ENCODE measurements at regions not wholly inside any gene's neighbourhood (a gene's known extent, or its start where the extent isn't known, plus 50 kb on each side); places are given as distances from the start of the nearest gene placed in this dataset.

DNA sequence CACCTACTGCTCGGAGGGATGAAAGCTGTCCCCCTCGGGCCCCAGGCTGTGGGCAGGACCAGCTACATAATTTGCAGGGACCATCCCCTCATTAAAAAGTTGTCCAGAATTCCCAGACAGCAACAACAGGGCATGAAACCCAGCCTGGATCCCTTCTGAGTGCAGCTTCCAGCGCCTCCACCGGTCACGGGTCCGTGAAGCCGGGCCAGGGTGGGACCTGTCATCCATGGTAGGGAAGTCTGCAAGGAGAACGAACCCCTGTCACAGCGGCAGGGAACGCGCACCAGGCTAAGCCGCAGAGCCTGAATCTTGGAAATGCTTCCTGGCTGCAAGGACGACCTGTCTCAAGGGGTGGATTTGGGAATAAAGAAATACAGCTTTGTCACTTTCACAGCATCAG, 214.2 kb downstream of the RBFOX3 start:
- no peak for DNase-seq

DNA sequence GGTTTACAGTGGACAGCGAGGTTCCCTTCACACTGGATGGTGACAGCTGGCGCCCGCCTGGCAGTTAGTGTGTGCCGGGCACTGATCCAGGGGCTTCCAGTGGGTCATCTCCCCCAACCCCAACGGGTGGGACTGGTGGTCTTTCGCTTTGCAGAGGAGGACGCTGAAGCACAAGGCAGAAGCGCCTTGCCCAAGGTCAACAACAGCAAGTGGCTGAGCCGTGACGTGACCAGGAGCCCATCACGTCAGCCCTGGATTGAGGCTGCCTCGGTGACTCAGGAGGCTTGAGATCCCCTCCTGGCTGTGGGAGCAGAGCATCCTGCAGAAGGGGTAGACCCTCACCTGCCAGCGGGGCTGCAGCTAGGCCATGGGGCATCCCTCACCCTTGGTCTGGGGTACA, 215.3 kb downstream of the RBFOX3 start:
- DNase-seq = no peak

DNA sequence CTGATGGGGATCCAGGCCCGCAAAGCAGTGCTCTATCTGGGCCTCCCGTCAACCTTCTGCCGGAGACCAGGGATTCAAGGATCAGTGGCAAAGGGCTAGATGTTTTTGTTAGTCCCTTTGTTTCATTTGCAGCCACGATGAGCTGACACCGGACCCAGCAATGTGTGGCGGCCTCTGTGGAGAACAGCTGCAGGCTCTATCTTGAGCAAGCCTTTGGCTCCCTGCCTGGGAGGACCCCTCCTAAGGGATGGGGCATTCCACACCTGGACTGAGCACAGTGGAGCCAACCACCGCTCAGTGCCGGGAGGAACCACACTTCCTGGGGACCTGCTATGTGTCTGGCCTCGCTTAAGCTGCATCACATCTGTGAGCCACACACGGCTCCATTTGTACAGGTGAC, 215.8 kb downstream of the RBFOX3 start:
- DNase-seq = no peak

DNA sequence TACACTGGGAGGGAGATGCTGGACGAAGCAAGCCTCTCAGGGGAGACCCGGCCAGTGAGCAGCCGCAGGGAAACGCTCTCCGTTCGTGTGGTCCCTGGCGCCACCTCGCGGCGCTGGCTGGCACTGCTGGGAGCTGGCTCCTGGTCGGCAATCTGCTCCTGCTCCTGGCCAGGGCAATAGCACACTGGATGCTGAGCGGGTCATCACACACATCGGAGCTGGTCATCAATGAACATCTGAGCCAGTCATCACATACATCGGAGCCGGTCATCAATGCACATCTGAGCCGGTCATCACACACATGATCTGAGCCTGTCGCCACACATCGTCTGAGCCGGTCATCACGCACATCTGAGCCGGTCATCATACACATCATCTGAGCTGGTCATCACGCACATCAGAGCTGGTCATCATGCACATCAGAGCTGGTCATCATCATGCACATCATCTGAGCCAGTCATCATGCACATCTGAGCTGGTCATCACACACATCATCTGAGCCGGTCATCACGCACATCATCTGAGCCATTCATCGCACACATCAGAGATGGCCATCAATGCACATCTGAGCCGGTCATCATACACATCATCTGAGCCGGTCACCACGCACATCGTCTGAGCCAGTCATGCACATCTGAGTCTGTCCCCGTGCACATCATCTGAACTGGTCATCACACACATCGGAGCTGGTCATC, 217.3 kb downstream of the RBFOX3 start:
- peak; percentile 63 for DNase-seq

DNA sequence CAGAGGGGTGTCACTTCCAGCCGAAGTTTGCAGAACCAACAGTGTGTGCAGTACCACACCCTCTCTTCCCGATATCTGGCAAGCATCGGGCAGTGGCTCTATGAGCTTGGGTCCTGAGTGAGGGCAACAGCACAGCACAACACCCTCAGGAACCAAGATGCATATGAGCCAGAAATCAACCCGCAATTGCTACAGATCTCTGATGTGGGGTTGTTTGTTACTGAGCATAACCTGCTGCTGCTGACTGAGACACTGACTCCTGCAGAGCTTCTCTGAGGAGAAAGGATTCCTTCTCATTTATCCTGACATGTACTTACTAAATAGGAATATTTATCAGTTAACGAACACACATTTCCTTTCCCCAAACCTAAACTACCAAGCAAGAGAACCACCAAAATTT, 218.3 kb downstream of the RBFOX3 start:
- no peak for DNase-seq

DNA sequence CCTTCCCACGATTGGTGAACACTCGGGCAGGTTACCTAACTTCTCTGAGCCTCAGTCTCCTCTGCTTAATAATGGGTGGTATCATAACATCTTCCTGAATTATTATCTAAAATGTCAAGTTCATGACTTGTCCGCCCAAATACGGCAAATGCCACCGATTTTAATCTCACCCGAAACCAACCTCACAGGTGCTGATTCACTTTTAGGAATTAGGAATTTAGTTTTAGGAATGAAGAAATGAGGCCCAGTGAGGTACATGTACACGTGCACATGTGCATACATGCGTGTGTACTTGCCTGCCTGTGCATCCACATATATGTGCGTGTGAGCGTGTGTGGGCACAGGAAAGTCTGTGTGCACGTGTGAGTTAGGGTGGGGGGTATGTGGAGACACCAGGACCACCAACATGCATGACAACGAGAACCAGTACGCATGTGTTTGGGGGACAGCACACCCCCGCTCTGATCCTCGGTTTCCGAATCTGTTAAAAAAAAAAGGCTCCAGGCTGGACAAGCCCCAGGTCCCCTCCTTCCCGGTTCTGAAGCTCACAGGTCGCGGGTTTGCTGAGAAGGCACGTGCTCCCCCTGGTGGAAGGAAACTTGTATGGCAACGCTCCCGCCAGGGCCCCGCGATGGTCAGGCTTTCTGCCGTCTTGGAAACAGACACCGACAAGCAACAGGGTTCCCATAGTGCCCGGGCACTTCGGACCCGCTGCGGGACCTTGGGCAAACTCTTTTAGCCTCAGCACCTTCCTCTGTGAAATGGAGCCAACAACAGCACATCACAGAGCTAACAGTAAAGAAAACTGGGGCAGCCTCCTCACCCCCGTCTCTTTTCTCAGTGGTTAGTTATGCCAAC, 219.2 kb downstream of the RBFOX3 start:
- DNase-seq = peak; percentile 62

DNA sequence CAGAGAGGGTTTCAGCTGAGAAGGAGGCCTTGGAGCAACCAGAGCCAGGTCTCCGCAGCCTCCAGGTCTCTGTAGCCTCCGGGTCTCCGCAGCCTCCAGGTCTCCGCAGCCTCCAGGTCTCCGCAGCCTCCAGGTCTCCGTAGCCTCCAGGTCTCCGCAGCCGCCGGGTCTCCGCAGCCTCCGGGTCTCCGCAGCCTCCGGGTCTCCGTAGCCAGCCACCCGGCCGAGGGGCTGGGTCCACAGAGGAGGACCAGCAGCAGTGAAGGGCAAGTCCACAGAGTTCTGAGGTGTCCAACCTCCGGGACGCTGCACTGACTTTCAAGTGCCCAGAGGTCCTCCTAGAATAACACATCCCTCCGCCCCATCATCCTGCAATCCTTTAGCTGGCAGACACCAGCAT, 221.0 kb downstream of the RBFOX3 start:
- DNase-seq = no peak

DNA sequence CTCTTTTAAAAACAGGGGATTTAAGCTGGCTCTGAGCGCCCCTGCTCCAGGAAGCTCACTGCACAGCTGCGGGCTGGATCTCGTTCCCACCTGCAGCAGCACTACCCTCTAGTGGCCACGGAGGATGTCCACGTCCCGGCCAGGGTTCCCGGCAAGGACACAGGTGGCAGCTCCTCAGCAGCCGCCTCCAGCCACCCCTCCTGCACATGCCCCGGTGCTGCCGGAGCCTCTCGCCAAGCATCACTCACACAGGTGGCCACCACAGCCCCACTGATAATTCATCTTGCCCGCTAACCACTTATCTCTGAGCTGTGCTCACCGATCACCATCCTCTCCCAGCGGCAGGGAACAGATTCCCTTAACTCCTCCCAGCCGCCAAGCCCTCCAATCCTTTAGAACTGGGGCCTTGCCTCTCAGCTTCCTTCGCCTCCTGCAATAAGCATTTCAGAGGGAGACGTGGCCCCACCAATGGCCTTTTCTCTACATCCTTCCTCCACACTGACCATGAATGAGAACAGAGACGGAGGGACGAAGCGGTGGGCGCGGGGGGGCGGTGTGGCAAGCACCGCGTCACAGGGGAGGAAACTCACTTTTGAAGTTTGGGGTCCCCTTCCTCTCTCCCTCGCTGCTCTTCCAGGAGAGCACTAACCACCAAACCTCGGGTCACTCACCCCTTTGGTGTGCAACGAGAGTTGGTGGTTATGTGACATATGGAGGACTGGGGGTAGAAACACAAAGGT, 222.1 kb downstream of the RBFOX3 start:
- DNase-seq = peak; percentile 48

DNA sequence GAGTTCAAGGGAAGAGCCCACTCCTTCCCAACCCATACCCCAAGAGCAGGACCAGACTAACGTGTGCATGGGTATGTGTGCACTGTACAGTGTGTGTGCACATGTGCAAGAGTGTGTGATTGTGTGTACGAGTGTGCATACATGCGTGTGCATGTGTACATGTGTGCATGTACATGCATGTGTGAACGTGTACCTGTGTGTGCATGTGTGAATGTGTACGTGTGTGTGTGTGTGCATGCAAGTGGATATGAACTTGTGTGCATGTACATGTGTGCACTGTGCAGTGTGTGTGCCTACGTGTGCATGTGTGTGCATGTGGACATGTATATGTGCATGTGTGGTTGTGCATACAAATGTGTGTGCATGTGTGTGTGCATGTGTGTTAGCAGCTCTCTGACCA, 223.1 kb downstream of the RBFOX3 start:
- DNase-seq = no peak

DNA sequence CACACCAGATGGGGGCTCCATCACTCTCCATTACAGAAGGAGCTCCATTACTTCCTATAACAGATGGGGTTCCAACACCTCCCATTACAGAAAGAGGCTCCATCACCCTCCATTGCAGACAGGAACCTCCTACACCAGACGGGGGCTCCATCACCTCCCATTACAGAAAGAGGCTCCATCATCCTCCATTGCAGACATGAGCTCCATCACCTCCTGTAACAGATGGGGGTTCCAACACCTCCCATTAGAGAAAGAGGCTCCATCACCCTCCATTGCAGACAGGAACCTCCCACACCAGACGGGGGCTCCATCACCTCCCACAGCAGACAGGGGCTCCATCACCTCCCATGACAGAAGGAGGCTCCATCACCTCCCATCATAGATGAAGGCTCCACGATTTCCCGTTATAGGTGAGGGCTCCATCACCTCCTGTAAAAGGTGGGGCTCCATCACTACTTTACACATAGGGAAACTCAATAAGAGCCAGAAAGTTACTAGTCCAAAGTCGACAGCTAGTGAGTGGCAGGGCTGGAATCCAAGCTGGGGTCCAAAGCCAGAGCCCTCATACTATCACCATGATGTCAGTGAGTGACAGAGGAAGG, 224.8 kb downstream of the RBFOX3 start:
- no peak for DNase-seq

DNA sequence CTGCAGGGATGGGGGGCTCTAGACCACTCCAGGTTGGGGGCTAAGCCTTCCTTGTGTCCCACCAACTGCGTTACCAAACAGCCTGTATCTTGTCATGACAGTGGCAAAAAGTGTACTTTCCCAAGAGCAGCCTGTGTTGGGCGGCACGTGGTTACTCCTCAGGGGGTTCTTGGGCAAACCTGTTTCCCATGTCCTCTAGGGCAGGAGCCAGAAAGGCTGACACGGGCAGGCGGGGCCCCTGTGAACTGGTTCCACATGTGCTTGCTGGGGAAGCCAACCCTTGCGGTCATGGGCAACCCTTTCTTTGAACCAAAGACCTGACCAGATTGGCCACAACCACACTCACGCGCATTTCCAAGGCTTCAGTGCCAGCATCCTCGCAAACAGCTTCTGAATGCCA, 228.5 kb downstream of the RBFOX3 start:
- no peak for DNase-seq

DNA sequence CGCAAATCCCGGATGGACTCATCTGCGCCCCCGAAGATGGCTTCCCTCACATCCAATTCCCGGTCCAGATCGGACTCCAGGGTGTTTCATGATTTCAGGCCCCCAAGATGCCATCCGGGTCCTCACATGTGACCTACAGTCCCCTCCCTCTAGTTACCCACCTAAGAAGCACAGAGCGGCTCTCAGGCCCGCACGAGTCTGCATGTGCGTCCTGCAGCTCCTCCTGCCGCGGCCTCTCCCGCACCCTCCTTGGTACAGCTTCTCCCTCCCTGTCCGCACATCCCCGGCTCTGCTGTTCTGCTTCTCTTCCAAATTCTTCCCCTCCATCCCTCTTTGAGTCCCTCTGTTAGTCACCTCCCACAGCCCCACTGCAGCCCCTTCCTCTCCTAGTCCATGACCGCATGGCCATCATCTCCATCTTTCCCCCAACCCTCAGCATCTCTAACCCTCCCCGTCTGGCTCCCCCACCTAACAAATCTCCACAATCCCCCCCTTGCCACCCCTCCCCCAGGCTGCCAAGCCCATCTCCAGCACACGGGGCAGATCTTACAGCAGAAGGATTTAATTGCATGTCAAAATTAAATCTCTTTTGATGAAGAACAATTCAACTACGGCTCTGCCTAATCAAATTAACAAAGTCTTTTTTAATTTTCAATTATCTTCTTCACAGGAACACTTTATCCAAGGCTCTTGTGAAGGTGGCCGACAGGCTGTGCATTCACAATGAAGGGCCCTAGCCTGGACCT, 231.0 kb downstream of the RBFOX3 start:
- DNase-seq = no peak

DNA sequence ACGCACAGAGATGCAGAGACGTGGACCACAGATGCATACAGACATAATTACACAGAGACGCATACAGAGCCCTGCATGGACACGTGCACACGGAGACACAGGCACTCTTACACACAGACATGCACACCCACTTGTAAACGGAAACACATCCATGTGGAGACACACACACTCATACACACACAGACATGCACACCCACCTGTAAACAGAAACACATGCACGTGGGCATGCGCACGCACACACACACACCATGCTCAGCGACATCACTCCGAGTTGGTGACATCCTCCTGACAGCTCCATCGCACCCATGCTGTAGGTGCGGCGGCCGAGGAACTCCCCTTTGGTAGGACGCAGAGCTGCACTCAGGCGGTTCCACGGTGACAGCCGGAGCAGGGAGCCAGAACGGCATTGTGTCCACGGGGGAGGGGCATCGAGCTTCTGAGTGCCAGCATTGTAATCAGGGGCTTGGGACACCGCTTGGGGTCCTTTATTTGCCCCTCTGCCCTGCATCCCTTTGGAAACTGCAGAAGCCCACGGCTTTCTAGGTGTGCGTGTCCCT, 233.5 kb downstream of the RBFOX3 start:
- DNase-seq = no peak

DNA sequence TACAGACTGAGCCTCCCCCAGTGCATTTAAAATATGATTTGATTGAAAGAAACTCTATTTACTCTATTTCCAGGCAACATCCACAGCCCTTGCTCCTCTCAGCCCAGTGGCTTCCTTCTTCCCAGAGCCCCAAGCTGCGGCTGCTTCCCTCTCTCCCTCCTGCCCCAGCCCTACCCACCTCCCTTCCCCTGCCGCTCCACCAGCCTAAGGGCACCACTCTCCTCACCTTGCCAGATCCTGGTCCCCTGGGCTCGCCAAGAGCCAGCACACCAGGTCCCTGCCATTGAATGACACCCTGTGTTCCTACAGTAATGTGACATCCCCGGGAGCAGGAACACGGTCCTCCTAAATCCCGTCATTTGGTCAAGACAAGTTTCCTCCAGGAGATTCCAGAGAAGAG, 236.0 kb downstream of the RBFOX3 start:
- no peak for DNase-seq

DNA sequence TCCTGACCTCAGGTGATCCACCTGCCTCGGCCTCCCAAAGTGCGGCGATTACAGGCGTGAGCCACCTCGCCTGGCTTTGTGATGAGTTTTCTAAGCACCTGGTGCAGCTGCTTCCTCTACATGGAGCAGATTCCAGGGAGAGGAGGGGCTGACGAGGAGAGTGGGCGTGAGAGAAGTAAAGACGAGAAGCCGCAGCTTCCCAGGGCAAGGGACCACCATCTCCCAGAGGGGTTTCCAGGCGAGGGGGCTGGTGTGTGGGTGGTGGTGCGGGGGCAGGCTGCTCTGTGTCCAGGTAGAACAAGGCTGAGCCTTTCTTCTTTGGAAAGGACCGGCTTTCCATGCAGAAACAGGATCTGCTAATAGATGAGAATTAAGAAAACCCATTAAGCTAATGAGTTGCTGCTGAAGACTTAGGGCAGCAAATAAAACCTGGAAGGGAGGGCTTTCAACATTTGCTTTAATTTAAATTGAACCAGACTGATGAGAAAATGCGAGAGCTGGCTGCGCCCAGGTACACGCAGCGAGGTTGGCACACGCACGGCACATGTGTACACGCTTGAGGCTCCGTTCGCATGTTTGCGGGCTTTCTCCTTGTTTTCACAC, 236.7 kb downstream of the RBFOX3 start:
- no peak for DNase-seq

DNA sequence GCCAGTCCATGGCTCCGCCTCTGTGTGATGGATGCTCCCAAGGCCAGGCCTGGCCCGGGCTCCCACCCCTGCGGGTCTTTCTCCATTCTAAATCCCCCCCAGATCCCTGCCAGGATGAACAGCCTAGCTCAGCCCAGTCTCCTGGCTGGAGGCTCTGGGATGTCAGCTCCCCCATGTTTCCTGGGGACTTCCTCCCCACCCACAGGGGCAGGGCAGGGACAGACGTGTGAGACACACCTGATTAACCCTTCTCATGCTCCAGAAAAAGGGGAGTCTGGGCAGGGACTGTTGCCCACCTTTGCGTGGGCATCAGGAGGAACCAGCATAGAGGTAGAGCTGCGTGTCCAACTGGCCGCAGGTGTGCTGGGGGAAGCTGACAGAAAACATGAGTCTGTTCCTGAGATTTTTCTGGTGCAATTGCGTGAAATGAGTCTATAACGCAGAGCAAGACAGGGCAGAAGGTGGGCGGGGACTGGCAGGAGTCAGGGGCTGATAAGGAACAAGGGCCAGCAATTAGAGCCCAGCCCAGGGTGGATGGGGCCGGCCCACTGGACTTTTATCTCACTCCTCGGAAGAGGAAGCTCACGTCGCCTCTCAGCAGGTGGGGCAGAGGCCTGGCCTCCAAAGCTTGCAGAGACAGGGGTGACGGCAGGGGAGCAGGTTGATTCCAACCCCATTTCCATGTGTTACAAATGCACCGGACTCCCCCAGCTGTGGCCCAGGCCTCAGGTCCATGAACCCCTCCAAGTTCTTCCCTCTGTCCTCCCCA, 238.2 kb downstream of the RBFOX3 start:
- DNase-seq = no peak

DNA sequence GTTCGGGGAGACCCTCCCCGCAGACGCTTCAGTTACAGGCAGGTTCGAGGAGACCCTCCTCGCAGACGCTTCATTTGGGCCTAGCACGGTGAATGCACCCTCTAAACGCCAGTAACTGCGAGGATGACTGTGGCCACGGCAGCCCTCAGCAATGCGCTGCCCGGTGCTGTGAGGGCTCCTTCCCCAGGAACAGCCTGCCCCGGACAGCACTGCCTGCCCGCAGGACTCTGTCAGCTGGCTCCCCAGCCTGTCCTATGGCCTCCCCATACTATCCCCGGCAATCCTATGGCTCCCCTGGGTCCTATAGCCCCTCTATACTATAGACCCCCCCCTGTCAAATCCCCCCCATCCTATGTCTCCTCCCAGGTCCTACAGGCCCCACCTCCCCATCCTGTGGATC, 238.9 kb downstream of the RBFOX3 start:
- DNase-seq = no peak

DNA sequence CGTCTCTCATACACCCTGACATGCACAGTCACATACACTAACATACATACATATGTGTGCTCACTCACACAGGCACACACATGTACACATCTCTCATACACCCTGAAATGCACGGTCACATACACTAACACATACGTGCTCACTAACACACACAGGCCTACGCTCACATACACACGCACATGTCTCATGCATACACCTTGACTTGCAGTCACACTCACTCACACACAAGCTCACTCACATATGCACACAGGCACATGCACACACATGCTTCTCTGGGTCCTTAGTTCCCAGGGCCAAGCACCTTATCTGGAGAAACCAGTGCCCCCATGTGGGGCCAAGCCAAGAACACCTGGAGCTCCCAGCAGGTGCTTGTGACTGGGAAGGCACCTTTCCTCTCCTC, 240.3 kb downstream of the RBFOX3 start:
- no peak for DNase-seq

DNA sequence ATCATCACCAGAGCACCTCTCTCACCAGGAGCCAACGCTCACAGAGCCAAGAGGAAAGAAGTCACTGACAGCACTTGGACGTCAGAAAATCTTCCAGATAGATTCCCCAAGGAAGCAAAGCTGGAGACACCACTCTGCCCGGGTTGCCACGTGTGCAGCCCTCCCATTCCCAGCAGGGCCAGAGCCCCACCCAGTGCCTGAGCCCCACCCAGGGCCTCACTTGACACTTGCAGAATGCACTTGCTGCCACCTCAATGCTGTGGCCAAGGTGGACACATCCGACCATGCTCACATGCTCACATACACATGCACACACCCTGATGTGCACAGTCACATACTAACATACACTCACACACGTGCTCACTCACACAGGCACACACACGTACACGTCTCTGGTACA, 240.7 kb downstream of the RBFOX3 start:
- DNase-seq = no peak

DNA sequence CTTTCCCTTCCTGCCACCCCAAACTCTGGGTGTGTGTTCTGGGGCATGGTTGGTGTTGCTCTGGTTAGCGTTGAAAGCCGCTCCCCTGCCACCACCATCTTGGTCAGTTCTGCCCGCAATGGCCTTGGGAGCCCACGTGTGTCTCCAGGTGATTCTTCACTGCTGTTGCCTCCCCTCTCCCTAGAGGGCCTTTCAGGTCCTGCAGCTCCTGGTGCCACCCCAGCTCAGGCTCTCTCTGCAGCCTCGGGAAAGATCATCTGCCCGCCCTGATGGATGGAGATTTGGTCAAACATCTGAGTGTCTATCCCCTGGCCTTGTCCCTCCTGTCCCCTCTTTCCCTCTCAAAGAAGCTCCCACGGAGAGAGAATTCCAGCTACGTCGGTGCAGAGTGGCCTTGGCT, 241.3 kb downstream of the RBFOX3 start:
- no peak for DNase-seq
